SHP77 treated with DMSO at 0.1 percent for 48 hours (cell line): ENCODE measurements at regions not wholly inside any gene's neighbourhood (a gene's known extent, or its start where the extent isn't known, plus 50 kb on each side); places are given as distances from the start of the nearest gene placed in this dataset.

ENCODE experiments used
- DNase-seq: peaks from one replicate; lab custom pipeline; 2025; lab: John Stamatoyannopoulos, UW

DNA sequence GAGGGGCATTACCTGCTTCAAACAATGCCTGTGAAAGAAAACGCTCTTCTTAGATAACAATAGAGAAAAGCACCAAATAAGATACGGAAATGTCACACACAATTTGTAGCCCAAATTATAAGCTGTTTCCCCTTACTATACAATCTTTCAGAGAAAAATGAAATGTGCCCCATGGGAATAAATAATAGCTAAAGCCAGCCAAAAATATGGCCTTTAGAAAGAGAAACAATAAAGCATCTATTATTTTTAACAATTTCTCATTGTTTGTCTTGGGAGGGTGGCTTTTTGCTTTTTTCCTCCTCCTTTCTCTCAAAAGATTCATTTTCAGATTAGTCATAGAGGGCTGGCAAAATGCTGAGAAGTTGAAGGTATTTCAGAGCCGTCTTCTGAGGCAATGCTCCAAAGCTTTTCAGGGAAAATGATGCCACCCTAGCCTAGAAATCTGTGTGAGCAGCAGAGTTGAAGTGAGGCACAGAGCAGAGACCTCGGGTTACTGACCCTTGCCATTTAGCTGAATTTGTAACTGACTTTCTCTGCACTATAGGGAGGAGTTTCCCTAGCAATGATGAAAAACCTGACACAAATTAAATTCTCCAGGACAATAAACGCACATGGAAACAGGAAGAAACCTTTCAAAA lies 86.3 kb upstream of the PRICKLE2 start:
- DNase-seq, result no peak

DNA sequence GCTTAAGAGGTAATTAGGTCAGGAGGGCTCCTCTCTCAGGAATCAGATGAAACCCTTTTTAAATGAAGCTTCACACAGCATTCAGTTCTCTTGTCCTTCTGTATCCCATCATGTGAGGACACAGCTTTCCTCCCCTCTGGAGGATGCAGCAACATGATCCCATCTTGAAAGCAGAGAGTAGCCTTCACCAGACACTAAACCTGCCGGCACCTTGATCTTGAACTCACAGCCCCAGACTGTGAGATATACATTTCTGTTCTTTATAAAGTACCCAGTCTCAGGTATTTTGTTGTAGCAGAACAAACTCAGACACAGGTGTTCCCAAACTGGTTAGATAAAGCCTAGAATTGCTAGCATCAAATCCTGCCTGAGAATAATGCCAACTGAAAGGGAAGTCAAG lies 83.7 kb upstream of the PRICKLE2 start:
- DNase-seq, result no peak

- no peak for DNase-seq
These were observed 81.5 kb upstream of the PRICKLE2 start for GRCh38 chr3:64306745-64307144.

- DNase-seq, result no peak
These were observed 80.5 kb upstream of the PRICKLE2 start for GRCh38 chr3:64305731-64306130.

DNA sequence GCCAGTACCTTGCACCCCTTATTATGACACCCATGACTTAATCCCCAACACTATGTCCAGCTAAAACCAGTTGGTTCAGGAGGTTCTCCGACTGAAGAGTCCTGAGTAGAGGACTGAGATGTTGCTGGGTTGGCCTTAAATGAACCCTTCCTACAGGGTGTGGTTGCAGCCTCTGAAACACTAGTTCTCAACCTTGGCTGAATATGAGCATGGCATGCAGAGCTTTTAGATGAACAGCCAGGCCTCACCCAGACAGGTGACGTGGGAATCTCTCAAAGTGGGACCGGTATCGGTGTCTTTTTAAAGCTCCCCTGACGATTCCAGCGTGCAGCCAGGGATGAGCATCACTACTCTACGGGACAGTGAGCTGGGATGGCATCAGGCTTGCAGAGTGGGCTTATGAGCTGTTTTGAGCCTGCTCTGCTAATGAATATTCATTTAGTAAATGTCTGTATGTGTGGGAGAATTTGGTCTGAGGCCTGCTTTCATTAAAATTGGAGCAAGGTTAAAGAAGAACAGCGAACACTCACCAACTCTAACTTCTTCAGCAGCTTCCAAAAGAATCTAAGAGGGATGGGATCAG lies 79.7 kb upstream of the PRICKLE2 start:
- DNase-seq, result no peak

- DNase-seq, result no peak
These were observed 78.6 kb upstream of the PRICKLE2 start for GRCh38 chr3:64303881-64304280.

DNA sequence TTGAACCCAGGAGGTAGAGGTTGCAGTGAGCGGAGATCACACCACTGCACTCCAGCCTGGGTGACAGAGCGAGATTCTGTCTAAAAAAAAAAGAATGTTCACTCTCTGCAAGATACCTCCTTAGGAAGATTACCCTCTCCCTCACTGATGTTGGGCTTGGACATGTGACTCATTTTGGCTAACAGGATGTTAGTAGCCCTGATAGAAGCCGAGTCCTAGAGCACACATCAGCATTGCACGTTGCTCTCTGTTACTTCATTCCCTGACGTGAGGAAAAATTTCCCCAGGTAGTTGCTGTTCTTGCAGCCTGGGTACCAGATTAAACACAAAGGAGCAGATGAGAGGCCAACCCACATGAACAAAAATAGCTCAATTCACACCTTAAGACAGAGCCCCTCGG lies 78.1 kb upstream of the PRICKLE2 start:
- no peak for DNase-seq

- no peak for DNase-seq
These were observed 76.2 kb upstream of the PRICKLE2 start for GRCh38 chr3:64301476-64301875.

GRCh38 chr3:64300790-64301423 lies 75.6 kb upstream of the PRICKLE2 start:
- DNase-seq, result no peak

GRCh38 chr3:64299206-64299605 lies 73.9 kb upstream of the PRICKLE2 start:
- no peak for DNase-seq

GRCh38 chr3:64297563-64297962 lies 72.3 kb upstream of the PRICKLE2 start:
- DNase-seq, result no peak

GRCh38 chr3:64295594-64295993 lies 70.3 kb upstream of the PRICKLE2 start:
- DNase-seq, result no peak

GRCh38 chr3:64294771-64295170 lies 69.5 kb upstream of the PRICKLE2 start:
- no peak for DNase-seq

DNA sequence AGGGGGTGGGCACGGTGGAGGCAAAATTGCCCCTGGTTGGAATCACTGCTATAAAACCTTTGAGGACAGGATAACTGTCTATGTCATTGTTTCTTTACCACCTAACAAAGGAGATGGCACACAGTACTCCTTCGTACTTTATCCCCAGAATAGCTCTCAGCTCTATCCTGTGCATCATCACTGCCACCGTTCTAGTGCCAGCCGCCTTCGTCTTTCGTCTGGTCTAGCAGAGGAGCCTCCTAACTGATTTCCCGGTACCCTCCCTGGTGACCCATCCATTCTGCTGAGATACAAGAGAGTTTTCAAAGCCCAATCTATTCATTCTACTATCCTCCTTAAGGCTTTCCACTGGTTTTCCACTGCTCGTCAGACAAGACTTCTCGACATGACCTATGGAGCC lies 67.9 kb upstream of the PRICKLE2 start:
- DNase-seq, result no peak

DNA sequence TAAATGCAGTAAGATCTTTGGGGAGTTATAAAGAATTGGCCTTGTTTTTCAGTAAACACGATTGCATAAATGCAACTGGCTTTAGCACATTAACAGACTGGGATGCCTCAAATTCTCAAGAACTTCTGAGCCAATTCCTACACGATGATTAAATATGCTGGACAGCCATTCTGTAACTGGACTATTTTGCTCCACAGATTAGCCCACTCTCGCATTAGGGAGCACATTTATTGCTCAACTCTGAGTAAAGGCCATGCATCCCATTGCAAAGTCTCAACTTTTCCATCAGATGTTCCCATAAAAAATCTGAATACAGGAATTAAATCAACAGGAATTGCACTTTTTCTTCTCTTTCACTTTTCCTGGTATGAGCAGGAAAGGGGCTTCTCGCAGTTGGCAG lies 66.7 kb upstream of the PRICKLE2 start:
- no peak for DNase-seq

- no peak for DNase-seq
These were observed 66.1 kb upstream of the PRICKLE2 start for GRCh38 chr3:64291345-64291744.

DNA sequence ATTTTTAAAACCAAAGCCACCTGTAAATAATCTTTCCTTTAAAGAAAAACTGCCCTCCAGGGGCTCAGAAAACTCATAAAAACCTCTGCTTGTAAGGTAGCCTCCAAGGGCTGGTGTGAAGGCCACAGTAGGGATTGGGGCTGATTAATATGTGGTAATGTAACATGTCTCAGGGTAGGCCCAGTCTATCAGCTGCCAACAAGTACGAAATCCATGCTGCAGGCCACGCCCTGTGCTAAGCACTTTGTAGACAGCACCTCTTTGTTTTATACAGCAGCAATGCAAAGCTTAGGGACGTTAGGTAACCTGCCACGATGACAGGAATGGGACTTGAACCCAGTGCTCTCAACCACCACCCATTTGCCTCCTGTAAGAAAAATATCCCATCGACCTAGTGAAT lies 65.6 kb upstream of the PRICKLE2 start:
- no peak for DNase-seq

DNA sequence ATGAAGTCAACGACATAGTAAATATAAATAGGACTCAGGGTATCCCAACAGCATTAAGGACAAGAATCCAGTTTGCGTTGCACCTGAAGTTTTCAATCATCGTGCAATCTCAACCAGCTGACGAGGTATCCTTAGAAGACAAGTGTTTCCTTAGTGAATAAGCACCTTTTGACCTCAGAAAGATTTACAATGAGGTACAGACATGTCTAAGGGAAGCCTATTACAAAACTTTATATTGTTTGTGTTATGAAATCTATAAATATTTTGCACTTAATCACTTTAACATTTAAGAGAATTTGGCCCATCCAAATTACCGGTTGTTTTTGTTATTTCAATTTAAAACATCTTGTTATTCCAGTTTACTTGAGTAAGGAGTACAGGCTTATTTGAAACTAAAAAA lies 64.9 kb upstream of the PRICKLE2 start:
- no peak for DNase-seq

- no peak for DNase-seq
These were observed 64.4 kb upstream of the PRICKLE2 start for GRCh38 chr3:64289622-64290021.

DNA sequence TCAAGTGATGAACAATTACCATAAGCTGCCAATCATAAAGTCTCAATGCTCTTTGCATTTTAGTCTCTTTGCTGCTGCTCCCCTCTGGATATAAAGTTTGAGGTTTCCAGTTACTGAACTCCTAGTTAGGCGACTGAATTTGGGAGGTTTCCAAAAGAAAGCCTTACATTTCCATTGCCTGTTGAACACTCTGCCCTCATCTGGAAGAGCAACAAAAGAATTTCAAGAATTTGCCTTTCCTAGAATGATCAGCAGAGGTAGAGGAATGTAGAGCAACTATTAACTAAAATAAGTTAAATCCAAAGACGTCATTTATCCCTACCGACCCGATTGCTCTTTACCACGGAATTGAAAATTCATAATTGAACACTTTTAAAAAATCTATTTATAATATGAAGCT lies 53.4 kb upstream of the PRICKLE2 start:
- DNase-seq, result no peak

- DNase-seq, result no peak
These were observed 50.9 kb upstream of the PRICKLE2 start for GRCh38 chr3:64276131-64276530.
